SK-N-SH treated with all-trans-retinoic acid at 6 μM for 48 hours (cell line): ENCODE measurements at regions not wholly inside any gene's neighbourhood (a gene's known extent, or its start where the extent isn't known, plus 50 kb on each side); places are given as distances from the start of the nearest gene placed in this dataset.
A peak's percentile ranks its signal among the peaks of the same experiment; 100 is the strongest.

Experiments used
- ATAC-seq: fragments of 200-7000 bp; cut with Tn5 transposase; 3 replicates; pipeline ENCODE4 v1.9.1; 2020; ENCODE audit warnings: mild to moderate bottlenecking, moderate library complexity
- ARNTL ChIP-seq: fragments of 450-650 bp; formaldehyde crosslinking; IDR thresholded peaks from 2 replicates; pipeline ENCODE4 v1.5.0; 2020; ENCODE audit warnings: low read depth, mild to moderate bottlenecking, moderate library complexity, borderline replicate concordance
- BACH2 ChIP-seq: fragments of 250-450 bp; sonication (Bioruptor Pico); IDR thresholded peaks from 2 replicates; pipeline ENCODE4 v1.9.0; 2021; ENCODE audit warnings: mild to moderate bottlenecking, borderline replicate concordance
- CREB5 ChIP-seq: fragments of 250-450 bp; sonication (Bioruptor Pico); IDR thresholded peaks from 2 replicates; pipeline ENCODE4 v1.5.1; 2020; ENCODE audit warnings: low read depth, mild to moderate bottlenecking, moderate library complexity
- CSDC2 ChIP-seq: fragments of 250-450 bp; sonication (Bioruptor Pico); IDR thresholded peaks from 2 replicates; pipeline ENCODE4 v1.5.0; 2020; ENCODE audit warnings: mild to moderate bottlenecking, moderate library complexity
- CSRNP3 ChIP-seq: fragments of 250-450 bp; sonication (Bioruptor Pico); IDR thresholded peaks from 2 replicates; pipeline ENCODE4 v1.5.1; 2021; ENCODE audit warnings: mild to moderate bottlenecking, moderate library complexity
- ESRRG ChIP-seq: fragments of 250-450 bp; sonication (Bioruptor Pico); IDR thresholded peaks from 2 replicates; pipeline ENCODE4 v1.6.1; 2021; ENCODE audit warnings: mild to moderate bottlenecking
- GLIS3 ChIP-seq: fragments of 250-450 bp; sonication (Bioruptor Pico); IDR thresholded peaks from 2 replicates; pipeline ENCODE4 v1.5.0; 2020; ENCODE audit warnings: mild to moderate bottlenecking, moderate library complexity
- ISL1 ChIP-seq: fragments of 250-450 bp; sonication (Bioruptor Pico); IDR thresholded peaks from 2 replicates; pipeline ENCODE4 v2.1.2; 2022; ENCODE audit warnings: mild to moderate bottlenecking, moderate library complexity
- OSR1 ChIP-seq: fragments of 250-450 bp; sonication (Bioruptor Pico); IDR thresholded peaks from 2 replicates; pipeline ENCODE4 v1.8.0; 2022; ENCODE audit warnings: moderate library complexity, mild to moderate bottlenecking, inconsistent platforms
- POU6F1 ChIP-seq: fragments of 250-450 bp; sonication (Bioruptor Pico); IDR thresholded peaks from 2 replicates; pipeline ENCODE4 v1.8.0; 2021; ENCODE audit warnings: low read depth, mild to moderate bottlenecking, moderate library complexity, borderline replicate concordance
- RARB ChIP-seq: fragments of 250-450 bp; sonication (Bioruptor Pico); IDR thresholded peaks from 2 replicates; pipeline ENCODE4 v1.8.0; 2021; ENCODE audit warnings: mild to moderate bottlenecking, moderate library complexity
- SNAI2 ChIP-seq: fragments of 250-450 bp; sonication (Bioruptor Pico); IDR thresholded peaks from 2 replicates; pipeline ENCODE4 v1.5.0; 2020; ENCODE audit warnings: mild to moderate bottlenecking, moderate library complexity
- TOX ChIP-seq: fragments of 250-450 bp; sonication (Bioruptor Pico); IDR thresholded peaks from 2 replicates; pipeline ENCODE4 v1.8.0; 2021; ENCODE audit warnings: mild to moderate bottlenecking, moderate library complexity, borderline replicate concordance
- TSHZ2 ChIP-seq: fragments of 250-450 bp; sonication (Bioruptor Pico); IDR thresholded peaks from 2 replicates; pipeline ENCODE4 v1.5.0; 2020; ENCODE audit warnings: mild to moderate bottlenecking, moderate library complexity
- ZC3H10 ChIP-seq: fragments of 250-450 bp; sonication (Bioruptor Pico); IDR thresholded peaks from 2 replicates; pipeline ENCODE4 v1.5.1; 2021; ENCODE audit warnings: mild to moderate bottlenecking, moderate library complexity
- ZFP3 ChIP-seq: fragments of 250-450 bp; sonication (Bioruptor Pico); IDR thresholded peaks from 2 replicates; pipeline ENCODE4 v1.5.0; 2020; ENCODE audit warnings: mild to moderate bottlenecking, moderate library complexity
- ZFP30 ChIP-seq: fragments of 450-650 bp; formaldehyde crosslinking; IDR thresholded peaks from 2 replicates; pipeline ENCODE4 v1.5.0; 2022; ENCODE audit warnings: mild to moderate bottlenecking, moderate library complexity
- ZNF565 ChIP-seq: fragments of 450-650 bp; formaldehyde crosslinking; conservative IDR thresholded peaks from 2 replicates; pipeline ENCODE4 v1.5.0; 2020; ENCODE audit warnings: low read depth, mild to moderate bottlenecking, moderate library complexity
- ZNF8 ChIP-seq: fragments of 450-650 bp; formaldehyde crosslinking; IDR thresholded peaks from 2 replicates; pipeline ENCODE4 v1.5.0; 2020; ENCODE audit warnings: mild to moderate bottlenecking, moderate library complexity

- no peak for TF ChIP-seq POU6F1
- TF ChIP-seq ZFP3 (CRISPR knock-in tag) = no peak
- no peak for TF ChIP-seq CSRNP3 (CRISPR knock-in tag)
- no peak for TF ChIP-seq OSR1 (CRISPR knock-in tag)
- TF ChIP-seq TOX (CRISPR knock-in tag) = no peak
- no peak for ATAC-seq
Measured at GRCh38 chr16:86994215-86994614, 323.0 kb downstream of the C16orf95 start.

- ATAC-seq = peak; percentile 83
- TF ChIP-seq TSHZ2 = no peak
- TF ChIP-seq SNAI2 = no peak
Measured at GRCh38 chr16:86994651-86995171, 322.5 kb downstream of the C16orf95 start.

GRCh38 chr16:86995456-86995855 is 321.7 kb downstream of the C16orf95 start:
- ATAC-seq = no peak
- no peak for TF ChIP-seq CREB5 (CRISPR knock-in tag)

- no peak for TF ChIP-seq ISL1
- TF ChIP-seq CREB5 (CRISPR knock-in tag) = no peak
- TF ChIP-seq OSR1 (CRISPR knock-in tag) = no peak
- no peak for TF ChIP-seq RARB
- no peak for TF ChIP-seq ARNTL (CRISPR knock-in tag)
- no peak for TF ChIP-seq ZFP3 (CRISPR knock-in tag)
- ATAC-seq = no peak
Measured at GRCh38 chr16:86996081-86996480, 321.1 kb downstream of the C16orf95 start.

GRCh38 chr16:86997058-86997457 is 320.1 kb downstream of the C16orf95 start:
- no peak for ATAC-seq
- TF ChIP-seq ZNF565 (CRISPR knock-in tag) (no peak), ESRRG (CRISPR knock-in tag) (no peak), CSDC2 (CRISPR knock-in tag) (no peak), ZNF8 (CRISPR knock-in tag) (no peak), ZC3H10 (no peak), TSHZ2 (no peak), CSRNP3 (CRISPR knock-in tag) (no peak), CREB5 (CRISPR knock-in tag) (no peak), ISL1 (no peak), ZFP3 (CRISPR knock-in tag) (no peak), ZFP30 (CRISPR knock-in tag) (no peak), RARB (no peak), BACH2 (CRISPR knock-in tag) (no peak), ARNTL (CRISPR knock-in tag) (no peak), GLIS3 (CRISPR knock-in tag) (no peak)
